Neural cell (in vitro differentiated cells): ENCODE measurements at regions not wholly inside any gene's neighbourhood (a gene's known extent, or its start where the extent isn't known, plus 50 kb on each side); places are given as distances from the start of the nearest gene placed in this dataset.

Experiments
- H2AFZ ChIP-seq: fragments of 200-600, 300-800 bp; sonication (generic), shearing (Covaris generic); 2 replicates; pipeline ENCODE4 v1.6.0; 2014; ENCODE audit warnings: low read depth, mild to moderate bottlenecking, antibody characterized with exemption, low read length, moderate library complexity
- H3F3A ChIP-seq: fragments of 200-600 bp; shearing (Covaris generic); 2 replicates; pipeline ENCODE4 v1.6.1; 2016; ENCODE audit warnings: mild to moderate bottlenecking, moderate library complexity, mixed read lengths, antibody characterized with exemption, low read length; ENCODE audit not compliant: insufficient read depth, poor library complexity, severe bottlenecking
- H3K27ac ChIP-seq: fragments of 200-600, 300-800 bp; sonication (generic), shearing (Covaris generic); 2 replicates; pipeline ENCODE4 v1.5.1; 2014; ENCODE audit warnings: mild to moderate bottlenecking, low read length, moderate library complexity
- H3K27me3 ChIP-seq: fragments of 300-800, 200-600 bp; sonication (generic), shearing (Covaris generic); 2 replicates; pipeline ENCODE4 v1.6.0; 2014; ENCODE audit warnings: mild to moderate bottlenecking, low read depth, low read length, moderate library complexity; ENCODE audit not compliant: insufficient read depth
- H3K36me3 ChIP-seq: fragments of 300-800, 200-600 bp; sonication (generic), shearing (Covaris generic); 2 replicates; pipeline ENCODE4 v1.5.1; 2014; ENCODE audit warnings: mild to moderate bottlenecking, antibody characterized with exemption, low read length, moderate library complexity; ENCODE audit not compliant: insufficient read depth
- H3K4me2 ChIP-seq: fragments of 300-800, 200-600 bp; sonication (generic), shearing (Covaris generic); 2 replicates; pipeline ENCODE4 v1.6.0; 2014; ENCODE audit warnings: mild to moderate bottlenecking, low read length
- H3K4me3 ChIP-seq: fragments of 300-800, 200-600 bp; sonication (generic), shearing (Covaris generic); 2 replicates; pipeline ENCODE4 v1.5.1; 2014; ENCODE audit warnings: mild to moderate bottlenecking, low read length, moderate library complexity
- H3K79me2 ChIP-seq: fragments of 200-600 bp; shearing (Covaris generic); replicated peaks from 2 replicates; pipeline ENCODE4 v1.6.0; 2014; ENCODE audit warnings: mild to moderate bottlenecking, low read length, moderate library complexity; ENCODE audit not compliant: insufficient read depth
- H3K9ac ChIP-seq: fragments of 300-800, 200-600 bp; sonication (generic), shearing (Covaris generic); 2 replicates; pipeline ENCODE4 v1.6.1; 2016; ENCODE audit warnings: mild to moderate bottlenecking, low read length, mixed read lengths
- H3K9me2 ChIP-seq: fragments of 200-600 bp; shearing (Covaris generic); 2 replicates; pipeline ENCODE4 v1.6.1; 2016; ENCODE audit warnings: mild to moderate bottlenecking, low read length, mixed read lengths; ENCODE audit not compliant: insufficient read depth
- H3K9me3 ChIP-seq: fragments of 200-600, 300-800 bp; sonication (generic), shearing (Covaris generic); 2 replicates; pipeline ENCODE4 v1.6.1; 2016; ENCODE audit warnings: mild to moderate bottlenecking, mixed run types, low read length, moderate library complexity, mixed read lengths
- H4K20me1 ChIP-seq: fragments of 200-600 bp; shearing (Covaris generic); 2 replicates; pipeline ENCODE4 v1.6.1; 2016; ENCODE audit warnings: mild to moderate bottlenecking, mixed run types; ENCODE audit not compliant: insufficient read depth
- EP300 ChIP-seq: fragments of 450-650 bp; conservative IDR thresholded peaks from 2 replicates; pipeline ENCODE4 v1.6.1; 2014; ENCODE audit warnings: antibody characterized with exemption, mild to moderate bottlenecking, moderate library complexity; ENCODE audit not compliant: poor library complexity, severe bottlenecking
- EZH2 ChIP-seq: fragments of 200-600, 300-800 bp; shearing (Covaris generic), sonication (generic); IDR thresholded peaks from 2 replicates; pipeline ENCODE4 v1.6.1; 2014; ENCODE audit warnings: antibody characterized with exemption, low read length, borderline replicate concordance, mild to moderate bottlenecking; ENCODE audit not compliant: insufficient read depth, poor library complexity, severe bottlenecking
- MXI1 ChIP-seq: fragments of 450-650 bp; conservative IDR thresholded peaks from 2 replicates; pipeline ENCODE4 v1.6.1; 2014; ENCODE audit warnings: antibody characterized with exemption, mild to moderate bottlenecking; ENCODE audit not compliant: poor library complexity, severe bottlenecking
- POLR2AphosphoS5 ChIP-seq: IDR thresholded peaks from 2 replicates; pipeline ENCODE4 v1.6.1; 2012
- RAD21 ChIP-seq: fragments of 450-650 bp; conservative IDR thresholded peaks from 2 replicates; pipeline ENCODE4 v1.6.1; 2014; ENCODE audit warnings: antibody characterized with exemption, mild to moderate bottlenecking, moderate library complexity
- SMC3 ChIP-seq: fragments of 450-650 bp; conservative IDR thresholded peaks from 2 replicates; pipeline ENCODE4 v1.6.1; 2014; ENCODE audit warnings: antibody characterized with exemption, mild to moderate bottlenecking, moderate library complexity; ENCODE audit not compliant: poor library complexity
- TAF1 ChIP-seq: IDR thresholded peaks from 2 replicates; pipeline ENCODE4 v1.6.1; 2012; ENCODE audit warnings: low read depth
- TF ChIP-seq, protein P1 (sequence below): fragments of 450-650 bp; IDR thresholded peaks from 2 replicates; pipeline ENCODE4 v1.5.1; 2014; ENCODE audit warnings: antibody characterized with exemption, mild to moderate bottlenecking, moderate library complexity; ENCODE audit not compliant: poor library complexity, severe bottlenecking
- TF ChIP-seq, protein P2 (sequence below): IDR thresholded peaks from 2 replicates; pipeline ENCODE4 v1.6.1; 2012; ENCODE audit warnings: borderline replicate concordance

DNA sequence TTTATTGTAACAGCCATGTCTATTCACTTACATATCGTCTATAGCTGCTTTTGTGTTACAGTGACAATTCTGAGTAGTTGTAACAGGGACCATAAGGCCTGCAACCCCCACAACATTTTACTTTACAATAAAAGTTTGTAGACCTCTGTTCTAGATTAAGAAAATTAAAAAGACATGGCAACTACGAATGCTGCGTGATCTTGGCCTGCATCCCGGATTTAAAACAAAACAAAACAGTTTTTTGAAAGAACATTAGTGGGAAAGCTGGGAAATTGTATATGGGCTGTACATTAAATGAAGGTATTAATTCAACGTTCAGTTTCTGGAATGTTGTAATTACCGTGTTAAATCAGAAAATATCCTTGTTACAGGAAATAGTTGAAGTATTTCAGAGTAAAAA lies 64.1 kb downstream of the RMI2 start:
- Histone ChIP-seq H3F3A (no peaks in the 10 kb centered on the region), H3K36me3 (no peaks in the 10 kb centered on the region), H3K9me2 (no peaks in the 10 kb centered on the region), H2AFZ (no peak overlapping the region), H3K79me2 (no peaks in the 10 kb centered on the region), H3K27ac (no peak overlapping the region), H3K9me3 (no peaks in the 10 kb centered on the region), H3K9ac (no peak overlapping the region), H3K27me3 (no peaks in the 10 kb centered on the region), H3K4me2 (no peak overlapping the region), H4K20me1 (no peaks in the 10 kb centered on the region), H3K4me3 (no peak overlapping the region)
- TF ChIP-seq EP300 (no peak), POLR2AphosphoS5 (no peak), TAF1 (no peak), SMC3 (no peak), MXI1 (no peak), EZH2 (no peak), RAD21 (no peak)
- TF ChIP-seq, protein P1, sequence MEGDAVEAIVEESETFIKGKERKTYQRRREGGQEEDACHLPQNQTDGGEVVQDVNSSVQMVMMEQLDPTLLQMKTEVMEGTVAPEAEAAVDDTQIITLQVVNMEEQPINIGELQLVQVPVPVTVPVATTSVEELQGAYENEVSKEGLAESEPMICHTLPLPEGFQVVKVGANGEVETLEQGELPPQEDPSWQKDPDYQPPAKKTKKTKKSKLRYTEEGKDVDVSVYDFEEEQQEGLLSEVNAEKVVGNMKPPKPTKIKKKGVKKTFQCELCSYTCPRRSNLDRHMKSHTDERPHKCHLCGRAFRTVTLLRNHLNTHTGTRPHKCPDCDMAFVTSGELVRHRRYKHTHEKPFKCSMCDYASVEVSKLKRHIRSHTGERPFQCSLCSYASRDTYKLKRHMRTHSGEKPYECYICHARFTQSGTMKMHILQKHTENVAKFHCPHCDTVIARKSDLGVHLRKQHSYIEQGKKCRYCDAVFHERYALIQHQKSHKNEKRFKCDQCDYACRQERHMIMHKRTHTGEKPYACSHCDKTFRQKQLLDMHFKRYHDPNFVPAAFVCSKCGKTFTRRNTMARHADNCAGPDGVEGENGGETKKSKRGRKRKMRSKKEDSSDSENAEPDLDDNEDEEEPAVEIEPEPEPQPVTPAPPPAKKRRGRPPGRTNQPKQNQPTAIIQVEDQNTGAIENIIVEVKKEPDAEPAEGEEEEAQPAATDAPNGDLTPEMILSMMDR, result no peak
- TF ChIP-seq, protein P2, sequence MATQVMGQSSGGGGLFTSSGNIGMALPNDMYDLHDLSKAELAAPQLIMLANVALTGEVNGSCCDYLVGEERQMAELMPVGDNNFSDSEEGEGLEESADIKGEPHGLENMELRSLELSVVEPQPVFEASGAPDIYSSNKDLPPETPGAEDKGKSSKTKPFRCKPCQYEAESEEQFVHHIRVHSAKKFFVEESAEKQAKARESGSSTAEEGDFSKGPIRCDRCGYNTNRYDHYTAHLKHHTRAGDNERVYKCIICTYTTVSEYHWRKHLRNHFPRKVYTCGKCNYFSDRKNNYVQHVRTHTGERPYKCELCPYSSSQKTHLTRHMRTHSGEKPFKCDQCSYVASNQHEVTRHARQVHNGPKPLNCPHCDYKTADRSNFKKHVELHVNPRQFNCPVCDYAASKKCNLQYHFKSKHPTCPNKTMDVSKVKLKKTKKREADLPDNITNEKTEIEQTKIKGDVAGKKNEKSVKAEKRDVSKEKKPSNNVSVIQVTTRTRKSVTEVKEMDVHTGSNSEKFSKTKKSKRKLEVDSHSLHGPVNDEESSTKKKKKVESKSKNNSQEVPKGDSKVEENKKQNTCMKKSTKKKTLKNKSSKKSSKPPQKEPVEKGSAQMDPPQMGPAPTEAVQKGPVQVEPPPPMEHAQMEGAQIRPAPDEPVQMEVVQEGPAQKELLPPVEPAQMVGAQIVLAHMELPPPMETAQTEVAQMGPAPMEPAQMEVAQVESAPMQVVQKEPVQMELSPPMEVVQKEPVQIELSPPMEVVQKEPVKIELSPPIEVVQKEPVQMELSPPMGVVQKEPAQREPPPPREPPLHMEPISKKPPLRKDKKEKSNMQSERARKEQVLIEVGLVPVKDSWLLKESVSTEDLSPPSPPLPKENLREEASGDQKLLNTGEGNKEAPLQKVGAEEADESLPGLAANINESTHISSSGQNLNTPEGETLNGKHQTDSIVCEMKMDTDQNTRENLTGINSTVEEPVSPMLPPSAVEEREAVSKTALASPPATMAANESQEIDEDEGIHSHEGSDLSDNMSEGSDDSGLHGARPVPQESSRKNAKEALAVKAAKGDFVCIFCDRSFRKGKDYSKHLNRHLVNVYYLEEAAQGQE, result no peak

DNA sequence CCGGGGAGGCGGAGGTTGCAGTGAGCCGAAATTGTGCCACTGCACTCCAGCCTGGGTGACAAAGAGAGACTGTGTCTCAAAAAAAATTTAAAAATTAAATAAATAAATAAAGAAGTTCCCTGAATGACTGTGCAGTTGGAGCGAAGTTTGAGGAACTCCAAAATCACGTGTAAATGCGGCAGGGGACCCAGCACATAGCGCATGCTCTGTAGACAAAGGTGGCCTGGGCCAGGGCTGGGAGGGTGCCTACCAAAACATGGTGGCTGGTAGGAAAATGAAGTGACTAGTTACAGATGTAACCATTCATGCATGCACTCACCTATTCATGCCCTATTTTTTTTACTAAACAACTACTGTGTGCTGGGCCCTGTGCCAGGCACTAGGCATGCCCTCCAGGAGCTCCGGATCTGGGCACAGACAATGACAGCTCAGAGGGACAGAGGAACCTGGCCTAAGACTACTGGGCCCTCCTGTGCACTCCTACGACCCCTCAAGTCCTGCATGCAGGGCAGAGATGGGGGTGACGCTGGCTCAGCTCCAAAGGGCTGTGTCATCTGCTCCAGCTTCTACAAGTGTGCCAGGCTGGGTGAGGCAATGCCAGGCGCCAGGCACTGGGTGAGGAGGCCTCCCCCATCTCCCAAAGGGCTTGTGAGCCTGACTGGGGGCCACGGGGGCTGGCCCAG lies 65.3 kb downstream of the RMI2 start:
- Histone ChIP-seq H3K9ac (no peak overlapping the region), H3K27ac (no peak overlapping the region), H3K9me2 (no peaks in the 10 kb centered on the region), H3F3A (no peaks in the 10 kb centered on the region), H2AFZ (no peak overlapping the region), H3K27me3 (no peaks in the 10 kb centered on the region), H3K4me3 (no peak overlapping the region), H3K36me3 (no peaks in the 10 kb centered on the region), H3K79me2 (no peaks in the 10 kb centered on the region), H3K9me3 (no peaks in the 10 kb centered on the region), H4K20me1 (no peaks in the 10 kb centered on the region), H3K4me2 (no peak overlapping the region)
- TF ChIP-seq RAD21 (no peak), POLR2AphosphoS5 (no peak), SMC3 (no peak), EP300 (no peak), MXI1 (no peak), TAF1 (no peak), EZH2 (no peak)
- TF ChIP-seq, protein P2, result no peak
- TF ChIP-seq, protein P1, result no peak
